GM23248 (cell line): ENCODE measurements at regions not wholly inside any gene's neighbourhood (a gene's known extent, or its start where the extent isn't known, plus 50 kb on each side); places are given as distances from the start of the nearest gene placed in this dataset.

Experiments
- EZH2 ChIP-seq: fragments of 200-600 bp; sonication (generic); IDR thresholded peaks from 2 replicates; pipeline ENCODE4 v1.6.1; 2018; ENCODE audit warnings: antibody characterized with exemption, mild to moderate bottlenecking; ENCODE audit not compliant: insufficient read depth, poor library complexity, severe bottlenecking
- EZH2phosphoT487 ChIP-seq: fragments of 200-600 bp; sonication (generic); IDR thresholded peaks from 2 replicates; pipeline ENCODE4 v1.6.1; 2018; ENCODE audit warnings: antibody characterized with exemption, moderate library complexity, mild to moderate bottlenecking, low read depth; ENCODE audit not compliant: insufficient read depth

DNA sequence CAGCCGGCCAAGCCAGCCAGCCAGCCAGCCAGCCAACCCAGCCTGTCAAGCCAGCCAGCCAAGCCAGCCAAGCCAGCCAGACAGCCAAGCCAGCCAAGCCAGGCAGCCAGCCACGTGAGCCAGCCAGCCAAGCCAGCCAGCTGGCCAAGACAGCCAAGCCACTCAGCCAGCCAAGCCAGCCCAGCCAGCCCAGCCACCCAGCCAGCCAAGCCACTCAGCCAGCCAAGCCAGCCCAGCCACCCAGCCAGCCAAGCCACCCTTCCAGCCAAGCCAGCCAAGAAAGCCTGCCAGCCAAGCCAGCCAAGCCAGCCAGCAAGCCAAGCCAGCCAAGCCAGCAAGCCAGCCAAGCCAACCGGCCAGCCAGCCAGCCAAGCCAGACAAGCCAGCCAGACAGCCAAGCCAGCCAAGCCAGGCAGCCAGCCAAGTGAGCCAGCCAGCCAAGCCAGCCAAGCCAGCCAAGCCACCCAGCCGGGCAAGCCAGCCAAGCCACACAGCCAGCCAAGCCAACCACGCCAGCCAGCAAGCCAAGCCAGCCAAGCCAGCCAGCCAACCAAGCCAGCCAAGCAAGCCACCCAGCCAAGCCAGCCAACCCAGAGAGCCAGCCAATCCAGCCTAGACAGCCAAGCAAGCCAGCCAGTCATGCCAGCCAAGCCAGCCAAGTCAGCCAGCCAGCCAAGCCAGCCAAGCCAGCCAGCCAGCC lies 199.5 kb downstream of the GOLGA6L6 start:
- no peak for TF ChIP-seq EZH2
- no peak for TF ChIP-seq EZH2phosphoT487
